Stimulated activated CD4-positive, alpha-beta T cell treated with anti-CD3 and anti-CD28 coated beads, Interleukin-12 subunit alpha, Interleukin-12 subunit beta, amount 100 ng/mL, for 48 hours (primary cell): ENCODE measurements at regions not wholly inside any gene's neighbourhood (a gene's known extent, or its start where the extent isn't known, plus 50 kb on each side); places are given as distances from the start of the nearest gene placed in this dataset.

Experiments used
- DNase-seq, 3 donors: peaks; one replicate each; pipeline ENCODE4 v3.0.0-alpha.2; 2020; ENCODE audit warnings: low read depth in 2 of 3, low spot score in 1 of 3

DNA sequence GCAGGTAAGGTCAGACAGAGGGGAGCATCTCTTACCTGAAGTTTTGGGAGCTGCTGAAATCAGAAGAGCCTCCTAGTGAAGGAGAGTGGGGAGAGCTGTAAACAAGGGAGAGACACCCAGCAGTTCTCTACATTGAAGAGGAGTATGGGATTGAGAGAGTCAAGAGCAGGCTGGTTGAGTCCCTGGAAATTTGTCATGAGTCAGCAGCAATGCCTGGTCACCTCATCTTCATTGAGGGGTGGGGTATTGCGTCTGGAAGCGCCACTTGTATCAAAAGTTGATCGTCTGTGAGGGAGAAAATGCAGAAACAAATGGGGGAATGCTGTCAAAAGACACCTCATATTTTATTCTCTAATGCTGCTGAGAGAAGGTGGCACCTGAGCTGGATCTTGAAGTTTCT, 256.6 kb upstream of the CFAP20DC start:
- DNase-seq: no peak

- DNase-seq: no peak
Measured at GRCh38 chr3:59304296-59304695, 254.5 kb upstream of the CFAP20DC start.

- DNase-seq: no peak
Measured at GRCh38 chr3:59303452-59303851, 253.6 kb upstream of the CFAP20DC start.

DNA sequence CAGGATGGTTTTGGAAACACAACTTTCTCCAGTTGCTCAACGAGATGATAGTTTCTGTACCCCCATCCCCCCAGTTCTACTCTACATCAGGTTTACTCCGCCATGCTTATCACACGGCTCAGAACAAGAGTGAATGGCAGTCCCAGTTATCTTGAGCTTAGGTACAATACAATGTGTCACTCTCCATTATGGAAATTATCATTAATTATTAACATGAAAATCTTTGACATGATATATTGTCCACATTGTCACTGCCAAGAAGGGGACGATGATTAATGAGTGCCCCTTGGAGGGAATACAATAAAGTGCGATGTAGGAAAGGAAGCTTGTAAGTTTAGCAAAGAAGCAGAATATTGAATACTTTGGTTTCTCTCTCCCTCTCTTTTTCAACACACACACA, 252.6 kb upstream of the CFAP20DC start:
- DNase-seq: no peak

DNA sequence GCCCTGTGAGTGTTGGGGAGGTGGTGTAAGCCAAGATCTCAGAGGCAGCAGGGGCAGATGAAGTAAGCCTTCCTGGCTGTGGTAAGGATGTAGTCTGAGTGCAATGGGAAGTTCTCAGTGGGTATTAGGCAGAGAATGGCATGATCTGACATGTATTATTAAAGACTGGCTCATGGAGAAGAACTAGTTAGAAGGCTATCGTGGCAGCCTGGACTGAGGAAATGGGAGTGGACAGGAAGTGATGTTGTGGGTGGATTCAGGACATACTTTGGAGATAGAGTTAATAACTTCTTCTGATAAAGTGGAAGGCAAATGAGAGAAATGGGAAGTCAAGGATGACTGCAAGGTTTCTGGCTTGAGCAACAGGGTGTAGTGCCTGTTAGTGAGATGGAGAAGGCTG, 250.9 kb upstream of the CFAP20DC start:
- DNase-seq: no peak

DNA sequence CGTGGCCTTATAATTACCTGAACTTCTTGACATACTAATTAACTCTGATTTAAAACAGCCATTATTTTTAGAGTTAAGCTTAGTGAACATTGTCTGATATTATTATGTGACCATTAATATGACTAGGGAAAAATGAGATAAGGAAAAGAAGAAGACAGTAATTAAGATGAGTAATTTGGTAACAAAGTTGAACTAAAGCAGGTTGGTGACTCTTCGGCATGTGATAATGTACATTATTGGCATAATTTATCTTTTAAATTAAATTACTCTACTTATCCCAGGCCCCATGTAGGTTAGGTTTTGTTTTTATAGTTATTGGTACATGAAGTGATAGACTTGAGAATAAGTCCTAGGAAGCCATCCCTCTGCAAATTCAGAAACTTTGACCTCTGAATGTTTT, 249.7 kb upstream of the CFAP20DC start:
- DNase-seq: no peak

DNA sequence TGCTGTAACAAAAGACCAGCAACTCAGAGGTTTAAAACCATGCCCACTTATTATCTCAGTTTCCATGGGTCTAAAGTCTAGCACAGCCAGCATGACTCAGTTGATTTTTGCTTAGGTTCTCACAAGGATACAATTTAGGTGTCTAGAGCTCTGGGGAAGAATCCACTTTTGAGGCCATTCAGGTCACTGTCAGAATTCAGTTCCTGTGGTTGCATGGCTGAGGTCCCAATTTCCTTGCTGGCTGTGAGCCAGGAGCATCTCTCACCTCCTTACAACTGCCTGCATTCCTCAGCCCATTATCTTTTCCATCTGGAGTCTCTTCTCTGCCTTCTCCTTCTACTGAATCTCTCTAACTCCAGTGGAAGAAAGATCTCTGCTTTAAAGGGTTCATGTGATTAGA, 240.5 kb upstream of the CFAP20DC start:
- no peak for DNase-seq

DNA sequence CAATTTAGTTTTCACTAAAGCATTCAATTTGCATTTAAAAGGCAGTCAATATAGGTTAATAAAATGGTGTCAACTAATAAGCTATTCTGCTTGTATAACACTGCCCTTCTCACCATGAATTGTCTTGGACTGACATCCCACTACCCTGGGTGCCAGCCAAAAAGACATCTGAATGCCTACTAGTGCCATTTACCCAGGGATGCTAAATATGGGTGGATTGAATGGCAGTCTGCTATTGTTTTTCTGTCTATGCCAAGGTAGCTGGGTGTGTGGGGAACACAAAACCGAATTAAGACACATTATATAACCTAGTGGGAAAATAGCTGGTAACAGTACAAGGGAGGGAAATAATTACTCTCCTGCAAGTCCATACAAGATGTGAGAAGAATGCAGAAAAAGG, 240.0 kb upstream of the CFAP20DC start:
- no peak for DNase-seq

- DNase-seq: no peak
Measured at GRCh38 chr3:59288951-59289350, 239.1 kb upstream of the CFAP20DC start.

GRCh38 chr3:59286791-59287531, 237.1 kb upstream of the CFAP20DC start:
- peak; percentile 18 to 35 (median 32) for DNase-seq

DNA sequence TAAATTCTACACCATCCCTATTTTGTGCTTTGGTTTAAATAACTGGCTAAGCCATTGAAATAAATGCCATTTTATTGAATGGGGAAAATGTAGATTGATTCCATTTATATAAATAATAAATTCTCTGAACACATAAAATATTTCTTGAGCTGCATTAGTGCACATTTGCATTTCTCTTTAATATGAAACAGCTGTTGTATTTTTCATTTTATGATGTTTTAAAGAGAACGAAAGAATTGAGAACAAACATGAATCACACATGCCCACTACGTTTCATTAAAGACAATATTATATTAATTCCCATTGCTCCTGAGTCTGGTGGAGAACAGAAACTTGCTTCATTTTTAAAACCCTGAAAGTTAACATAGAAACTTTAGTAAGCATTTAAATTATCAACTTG, 235.7 kb upstream of the CFAP20DC start:
- DNase-seq: no peak

DNA sequence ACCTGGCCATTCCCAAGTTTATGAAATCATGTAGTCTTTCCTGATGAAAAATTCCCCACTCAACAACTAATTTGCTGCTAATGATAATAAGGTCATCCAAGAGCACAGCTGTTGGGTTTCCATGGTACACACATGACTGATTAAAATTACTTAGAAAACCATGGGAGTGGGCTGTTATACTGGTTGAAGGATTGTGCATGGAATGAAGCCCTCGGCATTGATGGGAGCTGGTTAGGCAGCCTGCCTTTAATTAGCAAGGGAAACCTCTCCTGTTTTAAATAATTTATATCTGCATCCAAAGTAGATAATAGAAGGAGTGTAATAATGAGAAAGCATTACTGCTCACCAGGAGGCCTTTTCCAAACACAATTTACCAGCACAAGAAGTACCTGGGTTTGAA, 235.1 kb upstream of the CFAP20DC start:
- DNase-seq: no peak

- no peak for DNase-seq
Measured at GRCh38 chr3:59280113-59280512, 230.3 kb upstream of the CFAP20DC start.

- DNase-seq: no peak
Measured at GRCh38 chr3:59277816-59278215, 228.0 kb upstream of the CFAP20DC start.

DNA sequence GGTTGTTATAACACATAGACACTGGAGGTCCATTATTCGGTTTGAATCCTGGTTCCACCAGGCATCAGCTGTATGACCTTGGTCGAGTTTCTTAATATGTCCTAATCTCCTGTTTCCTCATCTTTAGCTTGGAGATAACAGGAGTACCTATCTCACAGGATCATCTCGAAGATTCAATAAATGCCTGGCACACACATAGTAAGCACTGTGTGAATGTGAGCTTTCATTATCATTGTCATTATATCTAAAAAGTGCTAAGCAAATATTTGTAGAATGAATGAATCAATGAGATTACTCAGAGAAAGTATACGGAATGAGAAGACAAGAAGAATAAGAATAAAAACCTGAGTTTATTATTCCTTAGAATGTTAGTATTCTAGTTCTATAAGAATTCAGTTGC, 227.4 kb upstream of the CFAP20DC start:
- DNase-seq: no peak

DNA sequence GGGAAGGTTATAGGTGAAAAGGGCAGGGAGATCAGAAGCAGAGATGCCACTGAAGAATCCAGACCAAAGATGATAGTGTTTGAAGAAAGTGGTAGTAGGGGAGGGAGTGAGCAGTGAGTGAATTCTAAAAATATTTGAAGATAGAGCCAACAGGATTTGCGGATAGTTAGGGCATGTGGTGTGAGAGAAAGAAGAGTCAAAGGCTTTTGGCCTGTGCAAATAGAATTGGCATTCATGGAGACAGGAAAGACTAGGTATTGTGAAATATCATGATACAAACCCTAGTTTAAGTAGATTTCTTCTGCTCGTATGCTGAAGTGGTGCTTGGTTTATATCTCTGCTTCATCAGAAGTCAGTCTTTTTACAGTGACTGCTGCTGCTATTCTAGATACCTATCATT, 224.2 kb upstream of the CFAP20DC start:
- DNase-seq: no peak

GRCh38 chr3:59271971-59272370, 222.1 kb upstream of the CFAP20DC start:
- no peak for DNase-seq

GRCh38 chr3:59270921-59271320, 221.1 kb upstream of the CFAP20DC start:
- no peak for DNase-seq

DNA sequence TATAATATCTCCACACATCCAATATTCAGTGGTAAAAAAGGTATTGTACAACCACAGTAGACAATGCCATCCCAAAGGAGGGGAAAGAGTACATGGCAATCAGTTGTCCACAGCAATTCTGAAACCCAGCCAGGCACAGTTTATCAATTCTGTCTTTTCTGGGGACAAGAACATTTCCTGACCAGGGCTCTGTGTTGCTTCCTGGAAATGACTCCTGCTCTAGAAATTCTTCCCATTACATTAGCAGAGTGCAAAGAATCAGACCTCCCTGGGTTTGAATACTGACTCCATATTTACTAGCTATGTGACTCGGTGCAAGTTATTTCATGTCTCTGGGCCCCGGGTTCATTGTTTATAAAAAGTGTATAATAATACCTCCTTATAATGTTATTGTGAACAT, 220.4 kb upstream of the CFAP20DC start:
- no peak for DNase-seq

DNA sequence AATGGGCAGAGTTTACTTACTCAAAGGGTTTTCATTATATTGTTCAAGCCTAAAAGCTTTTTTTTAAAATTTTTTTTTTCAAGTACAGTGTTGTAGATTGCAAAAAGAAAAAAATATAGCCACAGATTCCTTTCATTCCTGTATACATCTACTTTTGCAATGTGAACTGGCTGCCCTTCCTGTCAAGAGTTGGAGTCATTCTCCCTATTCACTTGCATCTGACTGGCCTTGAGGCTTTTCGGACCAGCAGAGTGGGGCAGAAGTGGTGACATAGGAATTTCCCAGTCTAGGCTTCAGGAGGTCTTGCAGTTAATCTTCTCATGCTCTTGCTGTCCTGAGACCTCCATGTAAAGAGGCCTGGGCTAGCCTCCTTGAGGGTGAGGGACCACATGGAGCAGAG, 218.3 kb upstream of the CFAP20DC start:
- no peak for DNase-seq

- DNase-seq: no peak
Measured at GRCh38 chr3:59267021-59267420, 217.2 kb upstream of the CFAP20DC start.

- no peak for DNase-seq
Measured at GRCh38 chr3:59266551-59266950, 216.7 kb upstream of the CFAP20DC start.

GRCh38 chr3:59265566-59265965, 215.7 kb upstream of the CFAP20DC start:
- DNase-seq: no peak

DNA sequence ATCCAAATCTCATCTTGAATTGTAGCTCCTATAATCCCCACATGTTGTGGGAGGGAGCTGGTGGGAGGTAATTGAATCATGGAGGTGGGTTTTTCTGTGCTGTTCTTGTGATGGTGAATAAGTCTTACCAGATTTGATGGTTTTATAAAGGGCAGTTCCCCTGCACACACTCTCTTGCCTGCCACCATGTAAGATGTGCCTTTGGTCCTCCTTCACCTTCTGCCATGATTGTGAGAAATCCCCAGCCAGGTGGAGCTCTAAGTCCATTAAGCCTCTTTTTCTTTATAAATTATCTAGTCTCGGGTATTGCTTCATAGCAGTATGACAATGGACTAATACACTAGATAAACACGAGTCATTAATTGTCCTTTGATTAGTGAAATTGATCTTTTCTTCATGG, 214.5 kb upstream of the CFAP20DC start:
- DNase-seq: no peak
